ENCODE measurements at regions not wholly inside any gene's neighbourhood (a gene's known extent, or its start where the extent isn't known, plus 50 kb on each side); places are given as distances from the start of the nearest gene placed in this dataset.

- no peak for DNase-seq (ENCODE audit: low read depth, low spot score)
Measured at GRCh38 chr15:26323566-26323965, 449.3 kb downstream of the GABRB3 start.

More at GRCh38 chr15:26323566-26323965, 449.3 kb downstream of the GABRB3 start:
- no peaks in the 10 kb centered on the region for H3K27me3 ChIP-seq (ENCODE audit: insufficient read depth, low read length)
- no peak for ATAC-seq
- H3K36me3 ChIP-seq (ENCODE audit: control insufficient read depth in 1 of 2, insufficient read depth in 2 of 2, low read length in 2 of 2): no peaks in the 10 kb centered on the region
- H2AFZ ChIP-seq (ENCODE audit: low read depth, low read length, poor library complexity, severe bottlenecking): no peak overlapping the region
- no peaks in the 10 kb centered on the region for H3K9me2 ChIP-seq (ENCODE audit: insufficient read depth)
- ChIA-PET CTCF (no interaction called here), RAD21 (ENCODE audit: low non-redundant PET in 1 of 2, low total read pairs in 2 of 2, uncharacterized antibody in 2 of 2, unreplicated experiment in 2 of 2) (no interaction called here), POLR2A (no interaction called here)
- no peak overlapping the region for H3K4me2 ChIP-seq (ENCODE audit: low read length)
- no peak overlapping the region for H3K27ac ChIP-seq (ENCODE audit: low read depth, low read length)
- intact Hi-C loops (cut with micrococcal nuclease): no loop called here
- no peak overlapping the region for H3K4me3 ChIP-seq (replicated peaks in 1 of 2; ENCODE audit: low read depth in 1 of 2, low read length in 2 of 2)
- H3K9ac ChIP-seq (ENCODE audit: low read length): no peak overlapping the region
- no peaks in the 10 kb centered on the region for H3K4me1 ChIP-seq (ENCODE audit: control insufficient read depth in 1 of 2, insufficient read depth in 2 of 2, low read length in 2 of 2)
- H3K79me2 ChIP-seq (ENCODE audit: insufficient read depth, low read length): no peaks in the 10 kb centered on the region
- peaks cover 0 to 37% of the 10 kb centered on the region in 2 experiments; a peak in 2 of 4 replicates for H3K9me3 ChIP-seq (ENCODE audit: control insufficient read depth in 1 of 2, insufficient read depth in 1 of 2, low read depth in 1 of 2, low read length in 2 of 2)
- H4K20me1 ChIP-seq (ENCODE audit: insufficient read depth): no peaks in the 10 kb centered on the region
- TF ChIP-seq CTCF (IDR thresholded peaks at IDR 0.05 in 2 of 3, conservative IDR thresholded peaks at IDR 0.05 in 1 of 3; ENCODE audit: borderline replicate concordance in 1 of 3, insufficient read depth in 1 of 3, low read depth in 2 of 3, low read length in 2 of 3) (no peak), CBX3 (IDR thresholded peaks at IDR 0.05; ENCODE audit: low read depth) (no peak), MAX (IDR thresholded peaks at IDR 0.05) (no peak), SIN3A (IDR thresholded peaks at IDR 0.05; ENCODE audit: low read depth) (no peak), ZBTB33 (IDR thresholded peaks at IDR 0.05; ENCODE audit: extremely low read depth, insufficient replicate concordance, low read length) (no peak), RAD21 (IDR thresholded peaks at IDR 0.05; ENCODE audit: low read depth) (no peak), POLR2AphosphoS5 (IDR thresholded peaks at IDR 0.05; ENCODE audit: low read depth, low read length) (no peak), CEBPB (IDR thresholded peaks at IDR 0.05; ENCODE audit: low read depth) (no peak), SP1 (IDR thresholded peaks at IDR 0.05; ENCODE audit: low read depth) (no peak), ZNF274 (IDR thresholded peaks at IDR 0.05; ENCODE audit: low read depth, low read length) (no peak), EZH2 (IDR thresholded peaks at IDR 0.05) (no peak), TCF7L2 (IDR thresholded peaks at IDR 0.05; ENCODE audit: borderline replicate concordance, extremely low read depth, insufficient read depth, insufficient read length) (no peak), EZH2phosphoT487 (IDR thresholded peaks at IDR 0.05; ENCODE audit: borderline replicate concordance) (no peak), SRF (IDR thresholded peaks at IDR 0.05; ENCODE audit: low read depth) (no peak), ATF3 (IDR thresholded peaks at IDR 0.05) (no peak), EGR1 (IDR thresholded peaks at IDR 0.05; ENCODE audit: low read depth) (no peak)
- no TSS peak for BruUV-seq (replicated peaks)
